Upper lobe of left lung (tissue), 4 donors: ENCODE measurements at regions not wholly inside any gene's neighbourhood (a gene's known extent, or its start where the extent isn't known, plus 50 kb on each side); places are given as distances from the start of the nearest gene placed in this dataset.

Source experiments
- POLR2AphosphoS5 ChIP-seq, 2 donors: sonication (generic); formaldehyde crosslinking; IDR thresholded peaks; one replicate each; pipeline ENCODE4 v1.5.1; 2017; ENCODE audit warnings: antibody characterized with exemption in 2 of 2
- TF ChIP-seq, protein P1 (sequence below), 6 experiments: fragments of 450-650 bp in 4 of 6; fragments of 200-600 bp in 2 of 6; sonication (generic) in 2 of 6; IDR thresholded peaks; one replicate each; pipeline ENCODE4 v1.5.1; 2016 to 2019; ENCODE audit warnings: antibody characterized with exemption in 6 of 6

DNA sequence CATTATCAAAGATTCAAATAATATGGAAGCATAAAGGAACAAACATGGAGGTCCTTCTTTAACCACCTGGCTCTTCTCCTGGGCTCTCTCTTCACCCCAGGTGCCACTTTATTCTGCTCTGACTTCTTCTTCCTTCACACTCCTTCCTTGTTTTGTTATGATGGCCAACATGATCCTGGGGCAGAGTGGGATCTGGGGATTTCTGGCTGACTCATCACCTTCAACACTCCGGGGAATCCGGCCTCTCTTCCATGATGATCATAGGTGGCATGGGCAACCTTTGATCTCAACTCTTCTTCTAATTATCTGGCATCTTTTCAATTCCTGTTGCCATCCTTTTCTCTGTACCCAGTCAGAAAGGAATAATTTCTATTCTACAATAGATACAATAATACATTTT lies 62.1 kb upstream of the TRPC7 start:
- TF ChIP-seq, protein P1, sequence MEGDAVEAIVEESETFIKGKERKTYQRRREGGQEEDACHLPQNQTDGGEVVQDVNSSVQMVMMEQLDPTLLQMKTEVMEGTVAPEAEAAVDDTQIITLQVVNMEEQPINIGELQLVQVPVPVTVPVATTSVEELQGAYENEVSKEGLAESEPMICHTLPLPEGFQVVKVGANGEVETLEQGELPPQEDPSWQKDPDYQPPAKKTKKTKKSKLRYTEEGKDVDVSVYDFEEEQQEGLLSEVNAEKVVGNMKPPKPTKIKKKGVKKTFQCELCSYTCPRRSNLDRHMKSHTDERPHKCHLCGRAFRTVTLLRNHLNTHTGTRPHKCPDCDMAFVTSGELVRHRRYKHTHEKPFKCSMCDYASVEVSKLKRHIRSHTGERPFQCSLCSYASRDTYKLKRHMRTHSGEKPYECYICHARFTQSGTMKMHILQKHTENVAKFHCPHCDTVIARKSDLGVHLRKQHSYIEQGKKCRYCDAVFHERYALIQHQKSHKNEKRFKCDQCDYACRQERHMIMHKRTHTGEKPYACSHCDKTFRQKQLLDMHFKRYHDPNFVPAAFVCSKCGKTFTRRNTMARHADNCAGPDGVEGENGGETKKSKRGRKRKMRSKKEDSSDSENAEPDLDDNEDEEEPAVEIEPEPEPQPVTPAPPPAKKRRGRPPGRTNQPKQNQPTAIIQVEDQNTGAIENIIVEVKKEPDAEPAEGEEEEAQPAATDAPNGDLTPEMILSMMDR (IDR thresholded peaks at IDR 0.05) = no peak
- TF ChIP-seq POLR2AphosphoS5 (IDR thresholded peaks at IDR 0.05) = no peak
